ENCODE measurements at regions not wholly inside any gene's neighbourhood (a gene's known extent, or its start where the extent isn't known, plus 50 kb on each side); places are given as distances from the start of the nearest gene placed in this dataset.

DNA sequence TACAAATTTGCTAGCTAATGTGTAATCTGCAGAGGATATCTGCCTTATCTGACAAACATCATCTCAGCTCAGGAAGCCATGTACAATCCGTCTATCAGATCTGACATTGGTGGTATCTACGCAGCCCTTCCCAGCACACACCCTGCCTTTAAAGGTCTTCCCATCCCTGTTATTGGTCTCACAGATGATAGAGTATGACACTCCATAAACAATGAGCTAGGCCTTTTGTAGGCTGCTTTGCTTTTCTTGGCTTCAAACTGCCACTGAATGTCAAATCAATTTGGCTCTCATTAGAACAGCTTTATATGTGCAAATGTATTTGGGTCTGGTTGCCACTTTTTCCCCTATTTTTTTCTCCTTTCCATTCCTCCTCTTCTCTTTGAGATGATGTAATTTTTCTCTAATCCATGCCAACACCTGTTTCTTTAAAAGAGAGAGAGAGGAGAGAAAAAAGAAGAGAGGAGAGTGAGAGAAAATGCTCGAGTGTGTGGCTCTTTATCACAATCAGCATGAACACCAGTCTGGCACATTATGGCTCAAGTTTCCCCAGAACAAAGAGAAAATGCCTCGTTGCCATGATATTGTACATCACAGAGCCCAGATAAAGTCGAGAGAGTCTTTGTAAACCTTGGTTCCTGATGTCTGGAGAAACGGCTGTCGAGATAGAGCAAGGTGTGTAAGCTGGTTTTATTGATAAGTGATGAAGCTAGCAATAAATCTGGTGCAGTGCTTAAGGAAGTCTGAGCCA, 80.8 kb upstream of the DPH6 start:
- Histone ChIP-seq H3K4me2 (ENCODE audit: insufficient read depth, low read length) (no peak overlapping the region), H2AFZ (ENCODE audit: low read depth, low read length) (no peak overlapping the region), H3K27me3 (ENCODE audit: insufficient read depth, low read length, poor library complexity) (no peaks in the 10 kb centered on the region), H3K36me3 (ENCODE audit: insufficient read depth, low read length) (no peaks in the 10 kb centered on the region), H3K9me3 (ENCODE audit: insufficient read depth, low read length, severe bottlenecking) (no peaks in the 10 kb centered on the region), H3K4me3 (ENCODE audit: low read depth in 1 of 2, low read length in 2 of 2) (no peak overlapping the region), H4K20me1 (ENCODE audit: insufficient read depth, low read length) (no peaks in the 10 kb centered on the region), H3K79me2 (ENCODE audit: insufficient read depth, low read length) (no peaks in the 10 kb centered on the region), H3K4me1 (ENCODE audit: insufficient read depth, low read length) (no peaks in the 10 kb centered on the region), H3K9ac (ENCODE audit: low read depth, low read length) (no peak overlapping the region), H3K27ac (ENCODE audit: low read length) (no peak overlapping the region)
- DNase-seq (no peak), ATAC-seq (ENCODE audit: insufficient read depth, low read depth) (no peak)
- no peak for TF ChIP-seq EZH2 (IDR thresholded peaks at IDR 0.05; ENCODE audit: borderline replicate concordance, low read depth, low read length, severe bottlenecking)
- TF ChIP-seq, protein P1, sequence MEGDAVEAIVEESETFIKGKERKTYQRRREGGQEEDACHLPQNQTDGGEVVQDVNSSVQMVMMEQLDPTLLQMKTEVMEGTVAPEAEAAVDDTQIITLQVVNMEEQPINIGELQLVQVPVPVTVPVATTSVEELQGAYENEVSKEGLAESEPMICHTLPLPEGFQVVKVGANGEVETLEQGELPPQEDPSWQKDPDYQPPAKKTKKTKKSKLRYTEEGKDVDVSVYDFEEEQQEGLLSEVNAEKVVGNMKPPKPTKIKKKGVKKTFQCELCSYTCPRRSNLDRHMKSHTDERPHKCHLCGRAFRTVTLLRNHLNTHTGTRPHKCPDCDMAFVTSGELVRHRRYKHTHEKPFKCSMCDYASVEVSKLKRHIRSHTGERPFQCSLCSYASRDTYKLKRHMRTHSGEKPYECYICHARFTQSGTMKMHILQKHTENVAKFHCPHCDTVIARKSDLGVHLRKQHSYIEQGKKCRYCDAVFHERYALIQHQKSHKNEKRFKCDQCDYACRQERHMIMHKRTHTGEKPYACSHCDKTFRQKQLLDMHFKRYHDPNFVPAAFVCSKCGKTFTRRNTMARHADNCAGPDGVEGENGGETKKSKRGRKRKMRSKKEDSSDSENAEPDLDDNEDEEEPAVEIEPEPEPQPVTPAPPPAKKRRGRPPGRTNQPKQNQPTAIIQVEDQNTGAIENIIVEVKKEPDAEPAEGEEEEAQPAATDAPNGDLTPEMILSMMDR (IDR thresholded peaks at IDR 0.05; ENCODE audit: borderline replicate concordance, extremely low read depth, low read length, poor library complexity, severe bottlenecking), result no peak

DNA sequence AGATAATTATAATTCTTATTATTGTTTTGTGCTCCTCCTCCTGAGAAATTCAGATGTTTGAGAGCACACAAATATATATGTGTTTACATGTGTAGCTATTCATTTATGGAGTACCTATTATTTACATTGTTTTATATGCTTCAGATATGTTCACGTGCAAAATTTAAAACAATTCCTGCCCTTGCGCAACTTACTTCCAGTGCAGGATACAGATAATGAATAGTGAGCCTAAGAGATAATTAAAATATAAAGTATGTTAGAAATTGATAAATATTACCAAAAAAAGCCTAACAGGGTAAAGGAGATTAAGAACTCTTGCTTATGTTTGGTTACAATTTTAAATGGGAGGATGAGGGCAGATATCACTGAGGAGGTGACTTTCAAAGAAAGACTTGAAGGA, 81.7 kb upstream of the DPH6 start:
- no peak overlapping the region for H3K9ac ChIP-seq (ENCODE audit: low read depth, low read length)
- H3K4me2 ChIP-seq (ENCODE audit: insufficient read depth, low read length), result no peak overlapping the region
- TF ChIP-seq EZH2 (IDR thresholded peaks at IDR 0.05; ENCODE audit: borderline replicate concordance, low read depth, low read length, severe bottlenecking), result no peak
- TF ChIP-seq, protein P1 (IDR thresholded peaks at IDR 0.05; ENCODE audit: borderline replicate concordance, extremely low read depth, low read length, poor library complexity, severe bottlenecking), result no peak
- H4K20me1 ChIP-seq (ENCODE audit: insufficient read depth, low read length), result no peaks in the 10 kb centered on the region
- no peaks in the 10 kb centered on the region for H3K9me3 ChIP-seq (ENCODE audit: insufficient read depth, low read length, severe bottlenecking)
- H3K27me3 ChIP-seq (ENCODE audit: insufficient read depth, low read length, poor library complexity), result no peaks in the 10 kb centered on the region
- H3K27ac ChIP-seq (ENCODE audit: low read length), result no peak overlapping the region
- no peak overlapping the region for H2AFZ ChIP-seq (ENCODE audit: low read depth, low read length)
- H3K4me1 ChIP-seq (ENCODE audit: insufficient read depth, low read length), result no peaks in the 10 kb centered on the region
- DNase-seq, result no peak
- no peak overlapping the region for H3K4me3 ChIP-seq (ENCODE audit: low read depth in 1 of 2, low read length in 2 of 2)
- no peak for ATAC-seq (ENCODE audit: insufficient read depth, low read depth)
- no peaks in the 10 kb centered on the region for H3K79me2 ChIP-seq (ENCODE audit: insufficient read depth, low read length)
- H3K36me3 ChIP-seq (ENCODE audit: insufficient read depth, low read length), result no peaks in the 10 kb centered on the region

DNA sequence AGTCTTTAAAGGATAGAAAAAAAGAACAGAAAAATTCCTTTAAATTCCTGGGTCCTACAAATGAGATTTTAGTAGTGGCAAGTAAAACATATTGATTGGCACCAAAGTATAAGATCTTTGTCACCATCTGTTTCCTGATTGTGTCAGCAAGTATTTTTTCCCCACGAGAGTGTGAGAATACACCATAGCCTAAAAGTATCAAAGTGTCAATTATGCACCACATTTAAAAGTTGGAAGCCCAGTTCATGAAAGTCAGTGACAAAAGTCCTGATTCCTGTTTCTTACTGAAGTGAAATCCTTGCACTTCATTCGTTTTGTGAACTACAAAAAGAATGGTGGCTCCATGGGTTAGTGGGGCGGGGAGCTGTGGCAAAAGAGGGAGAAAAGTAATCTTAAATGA, 83.8 kb upstream of the DPH6 start:
- no peak for TF ChIP-seq EZH2 (IDR thresholded peaks at IDR 0.05; ENCODE audit: borderline replicate concordance, low read depth, low read length, severe bottlenecking)
- TF ChIP-seq, protein P1 (IDR thresholded peaks at IDR 0.05; ENCODE audit: borderline replicate concordance, extremely low read depth, low read length, poor library complexity, severe bottlenecking), result no peak
- H3K4me2 ChIP-seq (ENCODE audit: insufficient read depth, low read length), result no peak overlapping the region
- H2AFZ ChIP-seq (ENCODE audit: low read depth, low read length), result no peak overlapping the region
- H4K20me1 ChIP-seq (ENCODE audit: insufficient read depth, low read length), result no peaks in the 10 kb centered on the region
- H3K9ac ChIP-seq (ENCODE audit: low read depth, low read length), result no peak overlapping the region
- H3K79me2 ChIP-seq (ENCODE audit: insufficient read depth, low read length), result no peaks in the 10 kb centered on the region
- H3K4me3 ChIP-seq (ENCODE audit: low read depth in 1 of 2, low read length in 2 of 2), result no peak overlapping the region
- DNase-seq (no peak), ATAC-seq (ENCODE audit: insufficient read depth, low read depth) (no peak)
- no peaks in the 10 kb centered on the region for H3K36me3 ChIP-seq (ENCODE audit: insufficient read depth, low read length)
- H3K9me3 ChIP-seq (ENCODE audit: insufficient read depth, low read length, severe bottlenecking), result no peaks in the 10 kb centered on the region
- no peaks in the 10 kb centered on the region for H3K4me1 ChIP-seq (ENCODE audit: insufficient read depth, low read length)
- H3K27ac ChIP-seq (ENCODE audit: low read length), result no peak overlapping the region
- H3K27me3 ChIP-seq (ENCODE audit: insufficient read depth, low read length, poor library complexity), result no peaks in the 10 kb centered on the region

All from DND-41 (cell line).